H1 (cell line): ENCODE measurements at regions not wholly inside any gene's neighbourhood (a gene's known extent, or its start where the extent isn't known, plus 50 kb on each side); places are given as distances from the start of the nearest gene placed in this dataset.
A peak's percentile ranks its signal among the peaks of the same experiment; 100 is the strongest.

ENCODE experiments used
- CTCF ChIA-PET: fragments of 300-600 bp; sonication (Branson Sonifier 250); formaldehyde crosslinking; loops from one replicate; lab custom pipeline; 2021; ENCODE audit not compliant: partially characterized antibody; lab: Charles Lee
- POLR2A ChIA-PET: fragments of 300-600 bp; sonication (Branson Sonifier 250); formaldehyde crosslinking; loops from one replicate; lab custom pipeline; 2021; ENCODE audit warnings: inconsistent platforms; ENCODE audit not compliant: partially characterized antibody; lab: Charles Lee
- DNase-seq, 2 experiments: peaks; one replicate each; pipeline versions ENCODE4 v3.0.0 to v3.0.0-alpha.2; 2010 to 2022; ENCODE audit warnings: low spot score in 2 of 2, low read depth in 1 of 2, mixed read lengths in 1 of 2
- FAIRE-seq: peaks from 2 replicates; lab custom pipeline; 2011; peaks lifted over from hg19 to GRCh38; lab: Jason Lieb, UNC
- H2AFZ ChIP-seq: 2 replicates; pipeline ENCODE4 v1.8.1; 2012; ENCODE audit warnings: low read length, inconsistent platforms
- H2AK5ac ChIP-seq: 2 replicates; pipeline ENCODE4 v1.6.1; 2013; ENCODE audit warnings: low read depth, low read length
- H2BK120ac ChIP-seq: replicated peaks from 2 replicates; pipeline ENCODE3; 2013; ENCODE audit warnings: low read depth, low read length, inconsistent platforms
- H2BK12ac ChIP-seq: 2 replicates; pipeline ENCODE4 v1.6.1; 2013; ENCODE audit warnings: low read depth, low read length
- H2BK15ac ChIP-seq: 2 replicates; pipeline ENCODE4 v1.6.1; 2013; ENCODE audit warnings: low read length
- H2BK20ac ChIP-seq: 2 replicates; pipeline ENCODE4 v1.6.1; 2013; ENCODE audit warnings: low read length
- H2BK5ac ChIP-seq: 2 replicates; pipeline ENCODE4 v1.6.1; 2013; ENCODE audit warnings: low read depth, low read length
- H3K14ac ChIP-seq: 2 replicates; pipeline ENCODE4 v1.6.1; 2013; ENCODE audit warnings: inconsistent platforms; ENCODE audit not compliant: insufficient read length
- H3K18ac ChIP-seq: 2 replicates; pipeline ENCODE4 v1.6.1; 2013; ENCODE audit warnings: low read length; ENCODE audit errors: extremely low read depth
- H3K23ac ChIP-seq: 2 replicates; pipeline ENCODE4 v1.6.1; 2013; ENCODE audit warnings: inconsistent platforms; ENCODE audit not compliant: insufficient read length
- H3K23me2 ChIP-seq: 2 replicates; pipeline ENCODE4 v1.6.1; 2013; ENCODE audit warnings: low read depth, low read length
- H3K27ac ChIP-seq: 2 replicates; pipeline ENCODE4 v1.6.1; 2011; ENCODE audit warnings: low read depth, low read length, inconsistent platforms
- H3K27me3 ChIP-seq, 4 experiments: replicated peaks in 1 of 4; 1 replicate in 1 of 4; 2 replicates in 3 of 4; pipeline versions ENCODE4 v1.6.1 to v1.8.1; 2011 to 2013; ENCODE audit warnings: low read length in 3 of 4, mild to moderate bottlenecking in 3 of 4, inconsistent platforms in 2 of 4, mixed read lengths in 2 of 4, moderate library complexity in 1 of 4; ENCODE audit not compliant: control insufficient read depth in 3 of 4, insufficient read depth in 3 of 4; ENCODE audit errors: extremely low read depth in 1 of 4
- H3K36me3 ChIP-seq, 4 experiments: 2 replicates each; pipeline versions ENCODE4 v1.6.1 to v1.8.1; 2011 to 2013; ENCODE audit warnings: mild to moderate bottlenecking in 4 of 4, low read length in 3 of 4, moderate library complexity in 2 of 4, control low read depth in 1 of 4, inconsistent platforms in 1 of 4; ENCODE audit not compliant: insufficient read depth in 4 of 4, control insufficient read depth in 2 of 4
- H3K4ac ChIP-seq: replicated peaks from 2 replicates; pipeline ENCODE3; 2013; ENCODE audit warnings: low read length, low read depth, mixed read lengths, inconsistent platforms; ENCODE audit not compliant: insufficient read length
- H3K4me1 ChIP-seq, 4 experiments: replicated peaks in 1 of 4; 1 replicate in 1 of 4; 2 replicates in 3 of 4; pipeline versions ENCODE4 v1.6.1 to v1.8.1; 2011 to 2013; ENCODE audit warnings: low read length in 3 of 4, inconsistent platforms in 2 of 4, mixed read lengths in 1 of 4; ENCODE audit not compliant: insufficient read depth in 4 of 4, control insufficient read depth in 3 of 4
- H3K4me2 ChIP-seq, 2 experiments: 2 replicates each; pipeline versions ENCODE4 v1.6.1 to v1.8.1; 2011 to 2013; ENCODE audit warnings: low read depth in 2 of 2, low read length in 2 of 2, control low read depth in 1 of 2, inconsistent platforms in 1 of 2, mild to moderate bottlenecking in 1 of 2; ENCODE audit not compliant: insufficient read depth in 1 of 2
- H3K4me3 ChIP-seq, 4 experiments: fragments of 200-600, 300-600 bp in 1 of 4; sonication (generic), shearing (Covaris generic), sonication (Bioruptor Twin) in 1 of 4; 2 replicates each; pipeline versions ENCODE4 v1.5.1 to v1.8.1; 2011 to 2016; ENCODE audit warnings: low read length in 4 of 4, low read depth in 3 of 4, control low read depth in 2 of 4, inconsistent platforms in 2 of 4, mild to moderate bottlenecking in 2 of 4, mixed read lengths in 1 of 4, moderate library complexity in 1 of 4; ENCODE audit not compliant: insufficient read depth in 2 of 4; ENCODE audit errors: extremely low read depth in 1 of 4
- H3K56ac ChIP-seq: replicated peaks from 2 replicates; pipeline ENCODE3; 2013; ENCODE audit warnings: low read depth, mild to moderate bottlenecking, mixed read lengths, low read length, inconsistent platforms; ENCODE audit not compliant: insufficient read length
- H3K79me1 ChIP-seq: 2 replicates; pipeline ENCODE4 v1.6.1; 2013; ENCODE audit warnings: low read depth, low read length, control low read depth
- H3K79me2 ChIP-seq, 2 experiments: 2 replicates each; pipeline versions ENCODE4 v1.6.1 to v1.8.1; 2012 to 2013; ENCODE audit warnings: low read length in 2 of 2, mild to moderate bottlenecking in 2 of 2, inconsistent platforms in 1 of 2; ENCODE audit not compliant: insufficient read depth in 2 of 2, control insufficient read depth in 1 of 2
- H3K9ac ChIP-seq, 4 experiments: replicated peaks in 1 of 4; 1 replicate in 1 of 4; 2 replicates in 3 of 4; pipeline versions ENCODE4 v1.6.1 to v1.8.1; 2011 to 2013; ENCODE audit warnings: low read depth in 3 of 4, low read length in 3 of 4, control low read depth in 2 of 4, mild to moderate bottlenecking in 2 of 4, moderate library complexity in 2 of 4, inconsistent platforms in 1 of 4; ENCODE audit errors: extremely low read depth in 1 of 4
- H3K9me3 ChIP-seq, 2 experiments: 2 replicates each; pipeline versions ENCODE4 v1.6.1 to v1.8.1; 2012 to 2013; ENCODE audit warnings: mild to moderate bottlenecking in 2 of 2, moderate library complexity in 2 of 2, control low read depth in 1 of 2, inconsistent platforms in 1 of 2, low read depth in 1 of 2, low read length in 1 of 2, mixed read lengths in 1 of 2; ENCODE audit not compliant: insufficient read depth in 2 of 2
- H4K20me1 ChIP-seq, 2 experiments: replicated peaks in 1 of 2; 2 replicates each; pipeline versions ENCODE3 to v1.8.1; 2011 to 2013; ENCODE audit warnings: inconsistent platforms in 2 of 2, low read length in 2 of 2, mild to moderate bottlenecking in 1 of 2; ENCODE audit not compliant: insufficient read depth in 2 of 2, control insufficient read depth in 1 of 2
- H4K5ac ChIP-seq: 2 replicates; pipeline ENCODE4 v1.6.1; 2013; ENCODE audit warnings: low read length, low read depth, mixed read lengths, inconsistent platforms; ENCODE audit not compliant: insufficient read length
- H4K8ac ChIP-seq: 2 replicates; pipeline ENCODE4 v1.8.0; 2013; ENCODE audit warnings: mild to moderate bottlenecking, moderate library complexity, low read length, inconsistent platforms; ENCODE audit not compliant: insufficient read depth; ENCODE audit errors: extremely low read depth
- H4K91ac ChIP-seq: replicated peaks from 2 replicates; pipeline ENCODE3; 2013; ENCODE audit warnings: low read length, mixed read lengths, inconsistent platforms; ENCODE audit not compliant: insufficient read length
- RAD21 ChIP-seq, 2 experiments: IDR thresholded peaks in 1 of 2; conservative IDR thresholded peaks in 1 of 2; 2 replicates each; pipeline ENCODE4 v1.6.1; 2011; ENCODE audit warnings: low read depth in 2 of 2, low read length in 2 of 2, improper control_type of control experiment in 1 of 2, inconsistent platforms in 1 of 2, mild to moderate bottlenecking in 1 of 2, moderate library complexity in 1 of 2
- RBBP5 ChIP-seq: IDR thresholded peaks from 2 replicates; pipeline ENCODE4 v1.7.1; 2012; ENCODE audit warnings: low read depth, mild to moderate bottlenecking, inconsistent platforms, low read length, moderate library complexity, borderline replicate concordance
- RFX5 ChIP-seq: IDR thresholded peaks from 2 replicates; pipeline ENCODE4 v1.6.1; 2011; ENCODE audit warnings: low read depth, low read length, improper control_type of control experiment, borderline replicate concordance
- SAP30 ChIP-seq: fragments of 300-600 bp; sonication (generic); IDR thresholded peaks from 2 replicates; pipeline ENCODE4 v1.7.1; 2012; ENCODE audit warnings: low read length, moderate library complexity, mild to moderate bottlenecking, inconsistent platforms; ENCODE audit not compliant: insufficient read depth, insufficient replicate concordance
- YY1 ChIP-seq: IDR thresholded peaks from 2 replicates; pipeline ENCODE4 v1.6.1; 2011; ENCODE audit warnings: low read depth, mild to moderate bottlenecking, low read length
- WGBS, 2 experiments: shearing (Covaris generic) in 1 of 2; methylation state at CpG; one replicate each; pipeline versions ENCODE4 v1.1.6 to v1.1.7; 2013 to 2015; ENCODE audit warnings: low lambda C conversion rate in 2 of 2, mixed read lengths in 2 of 2, inconsistent platforms in 1 of 2, low coverage in 1 of 2, missing lambda C conversion rate in 1 of 2; ENCODE audit not compliant: insufficient replicate concordance in 2 of 2, insufficient coverage in 1 of 2, insufficient read length in 1 of 2; ENCODE audit errors: extremely low coverage in 1 of 2, missing lambda C conversion rate in 1 of 2; 5-methylcytosine and 5-hydroxymethylcytosine counted together
- TF ChIP-seq, protein P1 (sequence below): IDR thresholded peaks from 2 replicates; pipeline ENCODE4 v1.6.1; 2012; ENCODE audit warnings: inconsistent platforms
- TF ChIP-seq, protein P2 (sequence below), 3 experiments: IDR thresholded peaks; 1 replicate in 2 of 3; 2 replicates in 1 of 3; pipeline versions ENCODE4 v1.5.1 to v1.6.1; 2011; ENCODE audit warnings: low read length in 3 of 3, mild to moderate bottlenecking in 3 of 3, inconsistent platforms in 2 of 3, low read depth in 1 of 3, moderate library complexity in 1 of 3; ENCODE audit not compliant: insufficient read depth in 1 of 3; ENCODE audit errors: control extremely low read depth in 1 of 3
- TF ChIP-seq, protein P3 (sequence below): IDR thresholded peaks from 2 replicates; pipeline ENCODE4 v1.6.1; 2012; ENCODE audit warnings: inconsistent platforms

DNA sequence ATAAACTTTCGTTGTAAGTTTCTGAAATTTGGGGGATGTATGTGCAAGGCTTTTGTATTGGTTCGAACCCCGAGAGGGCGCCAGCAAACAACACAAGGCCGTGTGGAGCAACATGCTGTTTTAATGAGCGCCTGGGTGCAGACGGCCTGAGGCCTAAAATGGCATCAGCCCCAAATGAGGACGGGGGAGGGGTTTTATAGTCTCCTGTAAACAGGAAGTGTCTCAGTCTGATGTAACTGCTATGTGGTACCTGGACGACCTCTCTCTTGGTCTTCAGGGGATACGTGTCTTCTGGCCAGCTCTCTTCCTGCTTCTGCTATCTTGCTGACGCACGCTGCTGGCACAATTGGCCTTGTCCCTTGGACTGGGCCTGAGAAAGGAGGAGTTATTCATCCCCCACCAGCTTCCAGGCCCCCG lies 1348.0 kb downstream of the ADGRL3 start:
- TF ChIP-seq, protein P1, sequence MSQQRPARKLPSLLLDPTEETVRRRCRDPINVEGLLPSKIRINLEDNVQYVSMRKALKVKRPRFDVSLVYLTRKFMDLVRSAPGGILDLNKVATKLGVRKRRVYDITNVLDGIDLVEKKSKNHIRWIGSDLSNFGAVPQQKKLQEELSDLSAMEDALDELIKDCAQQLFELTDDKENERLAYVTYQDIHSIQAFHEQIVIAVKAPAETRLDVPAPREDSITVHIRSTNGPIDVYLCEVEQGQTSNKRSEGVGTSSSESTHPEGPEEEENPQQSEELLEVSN: no peak
- TF ChIP-seq RFX5: no peak
- TF ChIP-seq RBBP5: 0 out of 2 replicates have a peak, but pooled peaks have one; percentile 36
- TF ChIP-seq, protein P2, sequence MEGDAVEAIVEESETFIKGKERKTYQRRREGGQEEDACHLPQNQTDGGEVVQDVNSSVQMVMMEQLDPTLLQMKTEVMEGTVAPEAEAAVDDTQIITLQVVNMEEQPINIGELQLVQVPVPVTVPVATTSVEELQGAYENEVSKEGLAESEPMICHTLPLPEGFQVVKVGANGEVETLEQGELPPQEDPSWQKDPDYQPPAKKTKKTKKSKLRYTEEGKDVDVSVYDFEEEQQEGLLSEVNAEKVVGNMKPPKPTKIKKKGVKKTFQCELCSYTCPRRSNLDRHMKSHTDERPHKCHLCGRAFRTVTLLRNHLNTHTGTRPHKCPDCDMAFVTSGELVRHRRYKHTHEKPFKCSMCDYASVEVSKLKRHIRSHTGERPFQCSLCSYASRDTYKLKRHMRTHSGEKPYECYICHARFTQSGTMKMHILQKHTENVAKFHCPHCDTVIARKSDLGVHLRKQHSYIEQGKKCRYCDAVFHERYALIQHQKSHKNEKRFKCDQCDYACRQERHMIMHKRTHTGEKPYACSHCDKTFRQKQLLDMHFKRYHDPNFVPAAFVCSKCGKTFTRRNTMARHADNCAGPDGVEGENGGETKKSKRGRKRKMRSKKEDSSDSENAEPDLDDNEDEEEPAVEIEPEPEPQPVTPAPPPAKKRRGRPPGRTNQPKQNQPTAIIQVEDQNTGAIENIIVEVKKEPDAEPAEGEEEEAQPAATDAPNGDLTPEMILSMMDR (IDR thresholded peaks at IDR 0.05; ENCODE audit: control extremely low read depth in 1 of 3, insufficient read depth in 1 of 3, low read depth in 1 of 3, low read length in 3 of 3): peak in 2 of 3 experiments; percentile 23 to 25; a peak in 2 of 4 replicates
- peak; percentile 53; the same call in 1 of the 2 replicates for TF ChIP-seq YY1
- no peak for TF ChIP-seq SAP30
- TF ChIP-seq, protein P3, sequence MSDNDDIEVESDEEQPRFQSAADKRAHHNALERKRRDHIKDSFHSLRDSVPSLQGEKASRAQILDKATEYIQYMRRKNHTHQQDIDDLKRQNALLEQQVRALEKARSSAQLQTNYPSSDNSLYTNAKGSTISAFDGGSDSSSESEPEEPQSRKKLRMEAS: peak; percentile 50; the same call in 1 of the 2 replicates
- TF ChIP-seq RAD21 (IDR thresholded peaks at IDR 0.05 in 1 of 2, conservative IDR thresholded peaks at IDR 0.05 in 1 of 2; ENCODE audit: low read depth in 2 of 2, low read length in 2 of 2): peak; percentile 33 to 59; a peak in 3 of 4 replicates
- no peak overlapping the region for H2BK20ac ChIP-seq

More for the DNA sequence above, 1348.0 kb downstream of the ADGRL3 start:
- Histone ChIP-seq H2BK12ac (no peak overlapping the region; the same call in 1 of the 2 replicates), H3K23ac (no peak overlapping the region), H2AFZ (peak overlapping the region; percentile 96), H3K4me2 (no peak overlapping the region), H4K8ac (no peak overlapping the region), H2BK15ac (no peak overlapping the region), H3K4me3 (no peak overlapping the region), H4K91ac (no peak overlapping the region), H2AK5ac (no peak overlapping the region), H3K14ac (no peak overlapping the region), H2BK120ac (no peak overlapping the region), H4K20me1 (no peaks in the 10 kb centered on the region), H3K27me3 (no peaks in the 10 kb centered on the region), H3K9me3 (no peaks in the 10 kb centered on the region), H3K36me3 (no peaks in the 10 kb centered on the region), H4K5ac (no peak overlapping the region), H3K4me1 (peaks cover 0 to 3% (median 1%) of the 10 kb centered on the region in 4 experiments; a peak in 1 of 7 replicates), H2BK5ac (no peak overlapping the region; the same call in 1 of the 2 replicates), H3K18ac (no peak overlapping the region; the same call in 1 of the 2 replicates), H3K9ac (no peak overlapping the region), H3K27ac (no peak overlapping the region), H3K56ac (no peak overlapping the region), H3K23me2 (no peaks in the 10 kb centered on the region), H3K79me2 (no peaks in the 10 kb centered on the region), H3K79me1 (no peaks in the 10 kb centered on the region), H3K4ac (no peak overlapping the region)
- FAIRE-seq: peak; percentile 60
- ChIA-PET POLR2A (no interaction called here), CTCF (interaction anchor here (1.3 to 3.1 kb wide), 3 partner anchors 9 to 96 kb away, joined by 3 to 9 read pairs (median 4); no protein-coding TSS in a partner anchor)
- DNase-seq: peak; percentile 27 to 50
- WGBS, 2 experiments: 81% methylated on average over 13 of the region's 13 CpGs; no CpG with 5 or more reads in 1 of the 2 experiments
